K562 (cell line): ENCODE measurements at regions not wholly inside any gene's neighbourhood (a gene's known extent, or its start where the extent isn't known, plus 50 kb on each side); places are given as distances from the start of the nearest gene placed in this dataset.

Source experiments
- ATAC-seq: fragments of 200-7000 bp; cut with Tn5 transposase; 3 replicates; pipeline ENCODE4 v1.9.1; 2020; ENCODE audit warnings: moderate library complexity
- BruUV-seq: library from RNA; stranded (reverse); fragments of 400-500 nt; replicated peaks from 2 replicates; lab custom pipeline; 2021; lab: Mats Ljungman, UMichigan
- CTCF ChIA-PET: fragments of 300-600 bp; formaldehyde crosslinking; extraction: SDS; loops from one replicate; lab custom pipeline; 2021; ENCODE audit warnings: low intra/inter-chr PET ratio; lab: Yijun Ruan, JAX
- POLR2A ChIA-PET: fragments of 300-600, 350-650 bp; sonication (Branson Sonifier 250); formaldehyde crosslinking; extraction: SDS; loops from one replicate; lab custom pipeline; 2021; ENCODE audit warnings: antibody characterized with exemption, inconsistent platforms; lab: Yijun Ruan, JAX
- DNase-seq, 4 experiments: peaks; one replicate each; pipeline versions ENCODE4 v3.0.0 to v3.0.0-alpha.2; 2011 to 2018; ENCODE audit warnings: low spot score in 3 of 4, mixed read lengths in 3 of 4; ENCODE audit errors: extremely low read depth in 1 of 4
- FAIRE-seq: peaks from 2 replicates; lab custom pipeline; 2011; peaks lifted over from hg19 to GRCh38; lab: Jason Lieb, UNC
- H2AFZ ChIP-seq: 2 replicates; pipeline ENCODE4 v1.6.0; 2011; ENCODE audit warnings: low read depth, low read length, control low read depth, inconsistent platforms
- H3K27ac ChIP-seq: fragments of 200-600 bp; 3 replicates; pipeline ENCODE4 v1.8.0; 2011; ENCODE audit warnings: low read depth, mild to moderate bottlenecking, control low read depth, inconsistent platforms, low read length, moderate library complexity, mixed read lengths; ENCODE audit errors: extremely low read depth
- H3K27me3 ChIP-seq, 2 experiments: fragments of 300-600 bp in 1 of 2; 2 replicates in 1 of 2; 3 replicates in 1 of 2; pipeline versions ENCODE4 v1.6.0 to v1.8.0; 2011; ENCODE audit warnings: inconsistent platforms in 2 of 2, low read length in 2 of 2, mild to moderate bottlenecking in 1 of 2, mixed read lengths in 1 of 2, moderate library complexity in 1 of 2; ENCODE audit not compliant: control insufficient read depth in 2 of 2, insufficient read depth in 2 of 2
- H3K36me3 ChIP-seq: fragments of 300-600 bp; 3 replicates; pipeline ENCODE4 v1.8.0; 2011; ENCODE audit warnings: mild to moderate bottlenecking, low read length, inconsistent platforms; ENCODE audit not compliant: control insufficient read depth, insufficient read depth
- H3K4me1 ChIP-seq, 2 experiments: fragments of 200-600 bp in 1 of 2; replicated peaks in 1 of 2; 2 replicates in 1 of 2; 3 replicates in 1 of 2; pipeline versions ENCODE4 v1.5.1 to v1.8.0; 2011; ENCODE audit warnings: inconsistent platforms in 2 of 2, low read length in 2 of 2, mild to moderate bottlenecking in 1 of 2, mixed read lengths in 1 of 2, moderate library complexity in 1 of 2; ENCODE audit not compliant: control insufficient read depth in 2 of 2, insufficient read depth in 2 of 2
- H3K4me2 ChIP-seq: 2 replicates; pipeline ENCODE4 v1.6.1; 2011; ENCODE audit warnings: low read length, control low read depth, inconsistent platforms, mixed read lengths; ENCODE audit not compliant: insufficient read depth
- H3K4me3 ChIP-seq: fragments of 200-600 bp; sonication (generic), shearing (Covaris generic); 2 replicates; pipeline ENCODE4 v1.5.1; 2016; ENCODE audit warnings: control low read depth, inconsistent platforms
- H3K79me2 ChIP-seq: fragments of 200-600 bp; 3 replicates; pipeline ENCODE4 v1.8.0; 2011; ENCODE audit warnings: low read length, inconsistent platforms; ENCODE audit not compliant: control insufficient read depth, insufficient read depth
- H3K9ac ChIP-seq, 2 experiments: 2 replicates each; pipeline versions ENCODE4 v1.6.0 to v1.6.1; 2011; ENCODE audit warnings: low read depth in 2 of 2, low read length in 2 of 2, control low read depth in 1 of 2, inconsistent platforms in 1 of 2, mild to moderate bottlenecking in 1 of 2, mixed read lengths in 1 of 2; ENCODE audit not compliant: insufficient read depth in 1 of 2
- H3K9me1 ChIP-seq: one replicate; pipeline ENCODE4 v1.6.0; 2011; ENCODE audit warnings: inconsistent platforms, mild to moderate bottlenecking, low read length, moderate library complexity; ENCODE audit not compliant: control insufficient read depth, insufficient read depth
- H3K9me3 ChIP-seq: replicated peaks from 2 replicates; pipeline ENCODE4 v1.5.1; 2011; ENCODE audit warnings: low read depth, low read length, inconsistent platforms; ENCODE audit not compliant: control insufficient read depth, insufficient read depth
- H4K20me1 ChIP-seq: replicated peaks from 2 replicates; pipeline ENCODE4 v1.6.1; 2011; ENCODE audit warnings: low read length, inconsistent platforms, mixed read lengths; ENCODE audit not compliant: control insufficient read depth, insufficient read depth
- CHD4 ChIP-seq: fragments of 200-600 bp; sonication (generic); IDR thresholded peaks from 3 replicates; pipeline ENCODE4 v1.6.1; 2012; ENCODE audit warnings: low read depth, mild to moderate bottlenecking, mixed read lengths, low read length, inconsistent platforms; ENCODE audit not compliant: insufficient read depth, insufficient replicate concordance, poor library complexity, severe bottlenecking
- JUND ChIP-seq, 2 experiments: IDR thresholded peaks; 2 replicates in 1 of 2; 3 replicates in 1 of 2; pipeline ENCODE4 v1.6.1; 2011; ENCODE audit warnings: borderline replicate concordance in 2 of 2, low read depth in 2 of 2, low read length in 2 of 2, improper control_type of control experiment in 1 of 2, missing biosample characterization in 1 of 2, missing genetic modification characterization in 1 of 2, missing genetic modification reagents in 1 of 2
- MTA3 ChIP-seq: fragments of 450-650 bp; formaldehyde crosslinking; IDR thresholded peaks from 2 replicates; pipeline ENCODE4 v1.6.1; 2017; ENCODE audit warnings: mild to moderate bottlenecking, borderline replicate concordance
- NEUROD1 ChIP-seq: fragments of 150-350 bp; IDR thresholded peaks from 2 replicates; pipeline ENCODE4 v1.6.1; 2014; ENCODE audit warnings: borderline replicate concordance, low read length, low read depth; ENCODE audit not compliant: partially characterized antibody
- NFATC3 ChIP-seq: fragments of 450-650 bp; IDR thresholded peaks from 2 replicates; pipeline ENCODE4 v1.6.1; 2017; ENCODE audit warnings: mild to moderate bottlenecking
- RUNX1 ChIP-seq: sonication (generic); IDR thresholded peaks from 2 replicates; pipeline ENCODE4 v1.6.1; 2016; ENCODE audit warnings: antibody characterized with exemption, low read depth
- SMARCA4 ChIP-seq: fragments of 450-650 bp; IDR thresholded peaks from 2 replicates; pipeline ENCODE4 v1.6.1; 2016
- TAL1 ChIP-seq: fragments of 450-650 bp; IDR thresholded peaks from 2 replicates; pipeline ENCODE4 v1.6.1; 2016; ENCODE audit warnings: mild to moderate bottlenecking
- ZNF165 ChIP-seq: fragments of 250-450 bp; sonication (Bioruptor Pico); IDR thresholded peaks from 2 replicates; pipeline ENCODE4 v1.4.0; 2020; ENCODE audit warnings: borderline replicate concordance
- ZNF408 ChIP-seq: fragments of 250-450 bp; sonication (Bioruptor Pico); IDR thresholded peaks from 2 replicates; pipeline ENCODE4 v1.4.0; 2020; ENCODE audit warnings: low read depth, mild to moderate bottlenecking, moderate library complexity
- WGBS: fragments of 100-300 bp; shearing (Covaris generic); methylation state at CpG from one replicate; pipeline ENCODE4 v1.1.6; 2016; ENCODE audit warnings: low coverage, mixed read lengths; ENCODE audit not compliant: insufficient coverage; ENCODE audit errors: missing lambda C conversion rate; 5-methylcytosine and 5-hydroxymethylcytosine counted together
- in situ Hi-C: fragments of 300-500 bp; cut with MboI; formaldehyde crosslinking; loops from 4 replicates; pipeline ENCODE4 v1.15.0; 2018; ENCODE audit warnings: inconsistent platforms, mixed read lengths
- intact Hi-C: fragments of 100-400 bp; cut with micrococcal nuclease; formaldehyde crosslinking; loops from 2 replicates; pipeline ENCODE4 v1.14.2; 2022
- TF ChIP-seq, protein P1 (sequence below): fragments of 250-450 bp; sonication (Bioruptor Pico); IDR thresholded peaks from 2 replicates; pipeline ENCODE4 v1.5.0; 2022; ENCODE audit warnings: mild to moderate bottlenecking
- TF ChIP-seq, protein P2 (sequence below): sonication (generic); formaldehyde crosslinking; IDR thresholded peaks from 2 replicates; pipeline ENCODE4 v1.4.0; 2020; ENCODE audit warnings: mild to moderate bottlenecking, missing genetic modification reagents
- TF ChIP-seq, protein P3 (sequence below): fragments of 450-650 bp; IDR thresholded peaks from 2 replicates; pipeline ENCODE4 v1.6.1; 2014; ENCODE audit warnings: low read depth, mild to moderate bottlenecking, moderate library complexity, borderline replicate concordance
- TF ChIP-seq, protein P4 (sequence below): sonication (generic); formaldehyde crosslinking; IDR thresholded peaks from 2 replicates; pipeline ENCODE4 v1.9.0; 2022; ENCODE audit warnings: mild to moderate bottlenecking, missing genetic modification reagents
- TF ChIP-seq, protein P5 (sequence below): sonication (generic); formaldehyde crosslinking; IDR thresholded peaks from 2 replicates; pipeline ENCODE4 v1.9.0; 2022; ENCODE audit warnings: mild to moderate bottlenecking, missing genetic modification reagents

DNA sequence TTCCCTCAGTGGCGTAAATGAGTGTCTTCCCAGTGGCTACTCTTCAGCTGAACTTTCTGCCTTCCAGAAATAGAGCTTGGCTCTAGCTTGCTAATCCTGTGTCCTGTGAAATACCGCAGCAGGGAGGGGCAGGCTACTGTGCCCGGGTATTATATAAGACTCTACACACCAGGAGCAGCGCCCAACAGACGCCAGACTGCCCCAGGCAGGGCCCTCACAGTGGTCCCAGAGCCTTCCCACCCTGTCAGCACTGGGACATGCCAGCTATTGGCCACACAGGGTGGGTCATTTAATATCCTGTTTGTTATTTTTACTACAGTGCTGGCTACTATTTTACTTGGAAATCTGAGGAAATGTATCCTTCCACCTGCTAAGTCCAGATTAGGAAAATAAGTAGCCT lies 121.0 kb downstream of the FEM1C start:
- DNase-seq (no peak), ATAC-seq (no peak), FAIRE-seq (no peak)
- H3K4me2 ChIP-seq = no peak overlapping the region
- in situ Hi-C loops = no loop called here
- H3K4me3 ChIP-seq = no peak overlapping the region
- no peaks in the 10 kb centered on the region for H3K79me2 ChIP-seq
- intact Hi-C loops = no loop called here
- no peak overlapping the region for H2AFZ ChIP-seq
- no peaks in the 10 kb centered on the region for H3K36me3 ChIP-seq
- TF ChIP-seq ZNF165 (CRISPR knock-in tag) = no peak
- no peak for TF ChIP-seq CHD4
- TF ChIP-seq NFATC3 = no peak
- TF ChIP-seq, protein P1, sequence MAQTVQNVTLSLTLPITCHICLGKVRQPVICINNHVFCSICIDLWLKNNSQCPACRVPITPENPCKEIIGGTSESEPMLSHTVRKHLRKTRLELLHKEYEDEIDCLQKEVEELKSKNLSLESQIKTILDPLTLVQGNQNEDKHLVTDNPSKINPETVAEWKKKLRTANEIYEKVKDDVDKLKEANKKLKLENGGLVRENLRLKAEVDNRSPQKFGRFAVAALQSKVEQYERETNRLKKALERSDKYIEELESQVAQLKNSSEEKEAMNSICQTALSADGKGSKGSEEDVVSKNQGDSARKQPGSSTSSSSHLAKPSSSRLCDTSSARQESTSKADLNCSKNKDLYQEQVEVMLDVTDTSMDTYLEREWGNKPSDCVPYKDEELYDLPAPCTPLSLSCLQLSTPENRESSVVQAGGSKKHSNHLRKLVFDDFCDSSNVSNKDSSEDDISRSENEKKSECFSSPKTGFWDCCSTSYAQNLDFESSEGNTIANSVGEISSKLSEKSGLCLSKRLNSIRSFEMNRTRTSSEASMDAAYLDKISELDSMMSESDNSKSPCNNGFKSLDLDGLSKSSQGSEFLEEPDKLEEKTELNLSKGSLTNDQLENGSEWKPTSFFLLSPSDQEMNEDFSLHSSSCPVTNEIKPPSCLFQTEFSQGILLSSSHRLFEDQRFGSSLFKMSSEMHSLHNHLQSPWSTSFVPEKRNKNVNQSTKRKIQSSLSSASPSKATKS (CRISPR knock-in tag) = no peak
- TF ChIP-seq, protein P2, sequence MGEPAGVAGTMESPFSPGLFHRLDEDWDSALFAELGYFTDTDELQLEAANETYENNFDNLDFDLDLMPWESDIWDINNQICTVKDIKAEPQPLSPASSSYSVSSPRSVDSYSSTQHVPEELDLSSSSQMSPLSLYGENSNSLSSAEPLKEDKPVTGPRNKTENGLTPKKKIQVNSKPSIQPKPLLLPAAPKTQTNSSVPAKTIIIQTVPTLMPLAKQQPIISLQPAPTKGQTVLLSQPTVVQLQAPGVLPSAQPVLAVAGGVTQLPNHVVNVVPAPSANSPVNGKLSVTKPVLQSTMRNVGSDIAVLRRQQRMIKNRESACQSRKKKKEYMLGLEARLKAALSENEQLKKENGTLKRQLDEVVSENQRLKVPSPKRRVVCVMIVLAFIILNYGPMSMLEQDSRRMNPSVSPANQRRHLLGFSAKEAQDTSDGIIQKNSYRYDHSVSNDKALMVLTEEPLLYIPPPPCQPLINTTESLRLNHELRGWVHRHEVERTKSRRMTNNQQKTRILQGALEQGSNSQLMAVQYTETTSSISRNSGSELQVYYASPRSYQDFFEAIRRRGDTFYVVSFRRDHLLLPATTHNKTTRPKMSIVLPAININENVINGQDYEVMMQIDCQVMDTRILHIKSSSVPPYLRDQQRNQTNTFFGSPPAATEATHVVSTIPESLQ (CRISPR knock-in tag) = no peak
- no peak for TF ChIP-seq NEUROD1
- TF ChIP-seq, protein P3, sequence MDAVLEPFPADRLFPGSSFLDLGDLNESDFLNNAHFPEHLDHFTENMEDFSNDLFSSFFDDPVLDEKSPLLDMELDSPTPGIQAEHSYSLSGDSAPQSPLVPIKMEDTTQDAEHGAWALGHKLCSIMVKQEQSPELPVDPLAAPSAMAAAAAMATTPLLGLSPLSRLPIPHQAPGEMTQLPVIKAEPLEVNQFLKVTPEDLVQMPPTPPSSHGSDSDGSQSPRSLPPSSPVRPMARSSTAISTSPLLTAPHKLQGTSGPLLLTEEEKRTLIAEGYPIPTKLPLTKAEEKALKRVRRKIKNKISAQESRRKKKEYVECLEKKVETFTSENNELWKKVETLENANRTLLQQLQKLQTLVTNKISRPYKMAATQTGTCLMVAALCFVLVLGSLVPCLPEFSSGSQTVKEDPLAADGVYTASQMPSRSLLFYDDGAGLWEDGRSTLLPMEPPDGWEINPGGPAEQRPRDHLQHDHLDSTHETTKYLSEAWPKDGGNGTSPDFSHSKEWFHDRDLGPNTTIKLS = no peak
- TF ChIP-seq, protein P4, sequence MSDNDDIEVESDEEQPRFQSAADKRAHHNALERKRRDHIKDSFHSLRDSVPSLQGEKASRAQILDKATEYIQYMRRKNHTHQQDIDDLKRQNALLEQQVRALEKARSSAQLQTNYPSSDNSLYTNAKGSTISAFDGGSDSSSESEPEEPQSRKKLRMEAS (CRISPR knock-in tag) = no peak
- TF ChIP-seq, protein P5, sequence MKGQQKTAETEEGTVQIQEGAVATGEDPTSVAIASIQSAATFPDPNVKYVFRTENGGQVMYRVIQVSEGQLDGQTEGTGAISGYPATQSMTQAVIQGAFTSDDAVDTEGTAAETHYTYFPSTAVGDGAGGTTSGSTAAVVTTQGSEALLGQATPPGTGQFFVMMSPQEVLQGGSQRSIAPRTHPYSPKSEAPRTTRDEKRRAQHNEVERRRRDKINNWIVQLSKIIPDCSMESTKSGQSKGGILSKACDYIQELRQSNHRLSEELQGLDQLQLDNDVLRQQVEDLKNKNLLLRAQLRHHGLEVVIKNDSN (CRISPR knock-in tag) = no peak
- no peak for TF ChIP-seq ZNF408 (CRISPR knock-in tag)
- TF ChIP-seq SMARCA4 = no peak
- no peak for TF ChIP-seq RUNX1
- TF ChIP-seq JUND (IDR thresholded peaks at IDR 0.05; ENCODE audit: borderline replicate concordance, low read depth, low read length) = no peak
- TF ChIP-seq JUND (tag; IDR thresholded peaks at IDR 0.05; ENCODE audit: borderline replicate concordance, low read depth, low read length) = no peak
- no peak for TF ChIP-seq TAL1
- TF ChIP-seq MTA3 = no peak
- ChIA-PET POLR2A (interaction anchor here (0.9 kb wide), 1 partner anchor 84 kb away, joined by 3 read pairs; no protein-coding TSS in a partner anchor), CTCF (no interaction called here)
- 4% methylated on average over 5 of the region's 5 CpGs for WGBS
- H3K27me3 ChIP-seq = no peaks in the 10 kb centered on the region; a peak in 1 of 5 replicates
- no TSS peak for BruUV-seq
- no peaks in the 10 kb centered on the region for H4K20me1 ChIP-seq
- H3K9ac ChIP-seq = no peak overlapping the region
- no peaks in the 10 kb centered on the region for H3K9me1 ChIP-seq
- H3K9me3 ChIP-seq = no peaks in the 10 kb centered on the region
- no peak overlapping the region for H3K27ac ChIP-seq
- H3K4me1 ChIP-seq = no peaks in the 10 kb centered on the region
